ENCODE measurements at regions not wholly inside any gene's neighbourhood (a gene's known extent, or its start where the extent isn't known, plus 50 kb on each side); places are given as distances from the start of the nearest gene placed in this dataset.

DNA sequence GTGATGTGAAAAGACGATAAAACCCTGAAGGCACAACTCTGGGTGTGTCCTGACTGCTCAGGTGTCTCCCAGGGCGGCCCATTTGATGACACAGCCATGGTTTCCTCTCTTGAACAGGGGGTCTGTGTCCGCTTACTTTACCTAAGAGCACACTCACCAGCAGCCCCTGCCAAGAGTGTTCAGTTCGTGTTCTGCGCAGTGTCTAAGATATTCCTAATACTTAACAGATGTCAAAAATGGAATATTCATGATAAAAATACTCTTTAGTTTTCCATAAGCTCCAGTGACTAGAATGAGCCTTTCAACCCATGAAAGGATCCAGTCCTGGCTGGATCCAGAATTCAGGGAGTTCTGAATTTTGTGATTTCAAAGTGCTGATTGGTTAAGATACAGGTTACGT lies 492.4 kb downstream of the TNS3 start:
- H3K27ac Mint-ChIP-seq: no peak overlapping the region
- no peak for DNase-seq (ENCODE audit: low spot score)
- no peak for ATAC-seq
- TF ChIP-seq, protein P1, sequence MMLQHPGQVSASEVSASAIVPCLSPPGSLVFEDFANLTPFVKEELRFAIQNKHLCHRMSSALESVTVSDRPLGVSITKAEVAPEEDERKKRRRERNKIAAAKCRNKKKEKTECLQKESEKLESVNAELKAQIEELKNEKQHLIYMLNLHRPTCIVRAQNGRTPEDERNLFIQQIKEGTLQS (CRISPR knock-in tag; conservative IDR thresholded peaks at IDR 0.05): no peak
- TF ChIP-seq FOXK1 (CRISPR knock-in tag; IDR thresholded peaks at IDR 0.05) (no peak), ATF1 (CRISPR knock-in tag; IDR thresholded peaks at IDR 0.05) (no peak), ETV6 (CRISPR knock-in tag; IDR thresholded peaks at IDR 0.05) (no peak), RORB (CRISPR knock-in tag; IDR thresholded peaks at IDR 0.05) (no peak), NFATC4 (CRISPR knock-in tag; IDR thresholded peaks at IDR 0.05) (no peak)
- TF ChIP-seq, protein P2, sequence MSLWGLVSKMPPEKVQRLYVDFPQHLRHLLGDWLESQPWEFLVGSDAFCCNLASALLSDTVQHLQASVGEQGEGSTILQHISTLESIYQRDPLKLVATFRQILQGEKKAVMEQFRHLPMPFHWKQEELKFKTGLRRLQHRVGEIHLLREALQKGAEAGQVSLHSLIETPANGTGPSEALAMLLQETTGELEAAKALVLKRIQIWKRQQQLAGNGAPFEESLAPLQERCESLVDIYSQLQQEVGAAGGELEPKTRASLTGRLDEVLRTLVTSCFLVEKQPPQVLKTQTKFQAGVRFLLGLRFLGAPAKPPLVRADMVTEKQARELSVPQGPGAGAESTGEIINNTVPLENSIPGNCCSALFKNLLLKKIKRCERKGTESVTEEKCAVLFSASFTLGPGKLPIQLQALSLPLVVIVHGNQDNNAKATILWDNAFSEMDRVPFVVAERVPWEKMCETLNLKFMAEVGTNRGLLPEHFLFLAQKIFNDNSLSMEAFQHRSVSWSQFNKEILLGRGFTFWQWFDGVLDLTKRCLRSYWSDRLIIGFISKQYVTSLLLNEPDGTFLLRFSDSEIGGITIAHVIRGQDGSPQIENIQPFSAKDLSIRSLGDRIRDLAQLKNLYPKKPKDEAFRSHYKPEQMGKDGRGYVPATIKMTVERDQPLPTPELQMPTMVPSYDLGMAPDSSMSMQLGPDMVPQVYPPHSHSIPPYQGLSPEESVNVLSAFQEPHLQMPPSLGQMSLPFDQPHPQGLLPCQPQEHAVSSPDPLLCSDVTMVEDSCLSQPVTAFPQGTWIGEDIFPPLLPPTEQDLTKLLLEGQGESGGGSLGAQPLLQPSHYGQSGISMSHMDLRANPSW (CRISPR knock-in tag; conservative IDR thresholded peaks at IDR 0.05; ENCODE audit: low read depth): no peak
- POLR2A ChIA-PET: no interaction called here
- no peaks in the 10 kb centered on the region for H3K4me1 Mint-ChIP-seq
- H3K36me3 Mint-ChIP-seq: no peaks in the 10 kb centered on the region
- CTCF ChIA-PET: interaction anchor here (3.1 kb wide), 1 partner anchor 11 kb away, joined by 11 read pairs; no protein-coding TSS in a partner anchor
- H3K9me3 Mint-ChIP-seq: no peaks in the 10 kb centered on the region
- no peak overlapping the region for H3K4me3 Mint-ChIP-seq
- peaks cover 11% of the 10 kb centered on the region for H3K27me3 Mint-ChIP-seq (ENCODE audit: low read depth)

DNA sequence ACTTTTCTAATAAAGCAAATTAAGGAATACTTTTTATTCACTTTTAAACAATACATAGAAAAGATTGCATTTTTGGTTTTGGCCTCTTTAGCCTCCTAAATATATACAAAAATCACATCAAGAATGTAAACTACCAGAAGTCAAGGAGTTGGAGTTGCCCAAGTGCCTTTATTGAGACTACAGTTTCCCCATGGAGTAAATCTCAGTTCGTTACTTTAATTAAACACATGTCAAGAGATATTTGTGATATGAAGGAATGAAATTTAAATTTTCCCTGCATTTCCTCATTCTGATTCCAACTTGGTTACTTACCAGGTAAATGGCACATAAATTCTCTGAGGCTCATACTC lies 492.9 kb downstream of the TNS3 start:
- DNase-seq (ENCODE audit: low spot score) (no peak), ATAC-seq (no peak)
- H3K4me1 Mint-ChIP-seq: no peaks in the 10 kb centered on the region
- no peak for TF ChIP-seq ZBTB21 (CRISPR knock-in tag; IDR thresholded peaks at IDR 0.05; ENCODE audit: borderline replicate concordance)
- TF ChIP-seq, protein P3, sequence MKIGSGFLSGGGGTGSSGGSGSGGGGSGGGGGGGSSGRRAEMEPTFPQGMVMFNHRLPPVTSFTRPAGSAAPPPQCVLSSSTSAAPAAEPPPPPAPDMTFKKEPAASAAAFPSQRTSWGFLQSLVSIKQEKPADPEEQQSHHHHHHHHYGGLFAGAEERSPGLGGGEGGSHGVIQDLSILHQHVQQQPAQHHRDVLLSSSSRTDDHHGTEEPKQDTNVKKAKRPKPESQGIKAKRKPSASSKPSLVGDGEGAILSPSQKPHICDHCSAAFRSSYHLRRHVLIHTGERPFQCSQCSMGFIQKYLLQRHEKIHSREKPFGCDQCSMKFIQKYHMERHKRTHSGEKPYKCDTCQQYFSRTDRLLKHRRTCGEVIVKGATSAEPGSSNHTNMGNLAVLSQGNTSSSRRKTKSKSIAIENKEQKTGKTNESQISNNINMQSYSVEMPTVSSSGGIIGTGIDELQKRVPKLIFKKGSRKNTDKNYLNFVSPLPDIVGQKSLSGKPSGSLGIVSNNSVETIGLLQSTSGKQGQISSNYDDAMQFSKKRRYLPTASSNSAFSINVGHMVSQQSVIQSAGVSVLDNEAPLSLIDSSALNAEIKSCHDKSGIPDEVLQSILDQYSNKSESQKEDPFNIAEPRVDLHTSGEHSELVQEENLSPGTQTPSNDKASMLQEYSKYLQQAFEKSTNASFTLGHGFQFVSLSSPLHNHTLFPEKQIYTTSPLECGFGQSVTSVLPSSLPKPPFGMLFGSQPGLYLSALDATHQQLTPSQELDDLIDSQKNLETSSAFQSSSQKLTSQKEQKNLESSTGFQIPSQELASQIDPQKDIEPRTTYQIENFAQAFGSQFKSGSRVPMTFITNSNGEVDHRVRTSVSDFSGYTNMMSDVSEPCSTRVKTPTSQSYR (CRISPR knock-in tag; IDR thresholded peaks at IDR 0.05): no peak
- no peak for TF ChIP-seq RORB (CRISPR knock-in tag; IDR thresholded peaks at IDR 0.05)
- no peak for TF ChIP-seq CBFB (CRISPR knock-in tag; IDR thresholded peaks at IDR 0.05; ENCODE audit: low read depth)
- no peak for TF ChIP-seq SOX15 (CRISPR knock-in tag; IDR thresholded peaks at IDR 0.05)
- no peak for TF ChIP-seq MYBL2 (CRISPR knock-in tag; IDR thresholded peaks at IDR 0.05)
- peaks cover 11% of the 10 kb centered on the region for H3K27me3 Mint-ChIP-seq (ENCODE audit: low read depth)
- H3K4me3 Mint-ChIP-seq: no peak overlapping the region
- POLR2A ChIA-PET: no interaction called here
- no peaks in the 10 kb centered on the region for H3K36me3 Mint-ChIP-seq
- CTCF ChIA-PET: interaction anchor here (1.2 kb wide), 1 partner anchor 12 kb away, joined by 4 read pairs; no protein-coding TSS in a partner anchor
- no peak overlapping the region for H3K27ac Mint-ChIP-seq
- H3K9me3 Mint-ChIP-seq: no peaks in the 10 kb centered on the region

DNA sequence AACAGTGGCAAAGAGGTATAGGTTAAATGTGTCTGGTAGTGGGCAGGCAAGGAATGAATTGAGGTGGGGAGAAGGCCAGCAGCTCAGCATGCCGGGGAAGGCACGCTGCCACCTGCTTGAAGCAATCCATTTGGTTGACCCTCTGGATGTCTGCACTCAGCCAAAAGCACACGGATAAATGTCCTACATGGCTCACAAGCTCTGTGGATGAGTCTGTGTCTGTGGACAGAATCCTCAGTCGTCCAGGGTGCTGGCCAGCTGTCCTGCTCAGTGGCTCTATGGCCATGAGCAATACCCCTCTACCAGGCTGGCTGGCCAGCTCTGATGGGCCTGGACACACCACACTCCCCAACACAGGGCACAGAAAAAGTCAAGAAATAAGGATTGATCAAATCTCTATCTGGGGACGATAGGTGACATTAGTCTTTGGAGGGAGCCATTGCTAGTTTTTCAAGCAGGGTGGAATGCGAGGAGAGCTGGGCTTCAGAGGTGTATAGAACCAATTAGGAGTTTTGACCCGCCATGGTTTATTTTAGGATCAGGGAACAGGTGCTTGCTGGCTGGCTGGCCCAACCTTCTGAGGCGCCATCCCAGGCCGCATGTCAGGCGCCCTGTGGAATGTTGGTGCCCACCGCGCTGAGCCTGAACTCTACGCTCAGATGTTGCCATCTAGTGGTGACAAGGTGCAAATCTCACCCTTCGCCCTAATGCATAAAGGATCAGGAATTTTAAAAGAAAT lies 493.4 kb downstream of the TNS3 start:
- Mint-ChIP-seq H3K27me3 (ENCODE audit: low read depth) (peaks cover 11% of the 10 kb centered on the region), H3K27ac (no peak overlapping the region)

More for the DNA sequence above, 493.4 kb downstream of the TNS3 start:
- no peaks in the 10 kb centered on the region for H3K4me1 Mint-ChIP-seq
- no peaks in the 10 kb centered on the region for H3K36me3 Mint-ChIP-seq
- TF ChIP-seq, protein P4, sequence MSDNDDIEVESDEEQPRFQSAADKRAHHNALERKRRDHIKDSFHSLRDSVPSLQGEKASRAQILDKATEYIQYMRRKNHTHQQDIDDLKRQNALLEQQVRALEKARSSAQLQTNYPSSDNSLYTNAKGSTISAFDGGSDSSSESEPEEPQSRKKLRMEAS (CRISPR knock-in tag; IDR thresholded peaks at IDR 0.05): peak; percentile 51; the same call in 1 of the 2 replicates
- TF ChIP-seq ZNF396 (CRISPR knock-in tag; IDR thresholded peaks at IDR 0.05; ENCODE audit: borderline replicate concordance) (no peak), SMAD4 (CRISPR knock-in tag; IDR thresholded peaks at IDR 0.05) (no peak)
- TF ChIP-seq, protein P5, sequence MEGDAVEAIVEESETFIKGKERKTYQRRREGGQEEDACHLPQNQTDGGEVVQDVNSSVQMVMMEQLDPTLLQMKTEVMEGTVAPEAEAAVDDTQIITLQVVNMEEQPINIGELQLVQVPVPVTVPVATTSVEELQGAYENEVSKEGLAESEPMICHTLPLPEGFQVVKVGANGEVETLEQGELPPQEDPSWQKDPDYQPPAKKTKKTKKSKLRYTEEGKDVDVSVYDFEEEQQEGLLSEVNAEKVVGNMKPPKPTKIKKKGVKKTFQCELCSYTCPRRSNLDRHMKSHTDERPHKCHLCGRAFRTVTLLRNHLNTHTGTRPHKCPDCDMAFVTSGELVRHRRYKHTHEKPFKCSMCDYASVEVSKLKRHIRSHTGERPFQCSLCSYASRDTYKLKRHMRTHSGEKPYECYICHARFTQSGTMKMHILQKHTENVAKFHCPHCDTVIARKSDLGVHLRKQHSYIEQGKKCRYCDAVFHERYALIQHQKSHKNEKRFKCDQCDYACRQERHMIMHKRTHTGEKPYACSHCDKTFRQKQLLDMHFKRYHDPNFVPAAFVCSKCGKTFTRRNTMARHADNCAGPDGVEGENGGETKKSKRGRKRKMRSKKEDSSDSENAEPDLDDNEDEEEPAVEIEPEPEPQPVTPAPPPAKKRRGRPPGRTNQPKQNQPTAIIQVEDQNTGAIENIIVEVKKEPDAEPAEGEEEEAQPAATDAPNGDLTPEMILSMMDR (IDR thresholded peaks at IDR 0.05): peak; percentile 71
- DNase-seq (ENCODE audit: low spot score) (peak; percentile 70), ATAC-seq (peak; percentile 94)
- ChIA-PET POLR2A (no interaction called here), CTCF (interaction anchor here (0.6 to 1.2 kb wide), 3 partner anchors 12 to 639 kb away, joined by 4 to 5 read pairs (median 4); no protein-coding TSS in a partner anchor)
- no peaks in the 10 kb centered on the region for H3K9me3 Mint-ChIP-seq
- H3K4me3 Mint-ChIP-seq: no peak overlapping the region
